ENCODE measurements at regions not wholly inside any gene's neighbourhood (a gene's known extent, or its start where the extent isn't known, plus 50 kb on each side); places are given as distances from the start of the nearest gene placed in this dataset.

GRCh38 chr12:38120438-38120837, 196.1 kb upstream of the ALG10B start:
- H2AK9ac ChIP-seq (replicated peaks; ENCODE audit: low read depth, low read length, poor library complexity): no peak overlapping the region
- no peak overlapping the region for H3K4me2 ChIP-seq (ENCODE audit: low read depth, low read length)
- peaks cover 10% of the 10 kb centered on the region for H3K9me3 ChIP-seq (ENCODE audit: control insufficient read depth, insufficient read depth, low read length)
- no peak overlapping the region for H3K56ac ChIP-seq (ENCODE audit: extremely low read depth, insufficient read depth, low read length)
- CTCF ChIA-PET: no interaction called here
- no peak overlapping the region for H3K4me3 ChIP-seq (ENCODE audit: insufficient read depth, low read depth, low read length)
- no TSS peak for BruUV-seq (replicated peaks)
- WGBS, 2 experiments (ENCODE audit: extremely low coverage in 2 of 2, insufficient read length in 1 of 2): no CpG with 5 or more reads among the region's 5 CpGs
- H2BK20ac ChIP-seq (ENCODE audit: low read depth, low read length): no peak overlapping the region
- H3K4me1 ChIP-seq (ENCODE audit: control insufficient read depth, insufficient read depth, low read length): no peaks in the 10 kb centered on the region
- no peaks in the 10 kb centered on the region for H4K20me1 ChIP-seq (ENCODE audit: insufficient read depth, low read length)
- no peak overlapping the region for H3K23ac ChIP-seq (ENCODE audit: low read depth, low read length)
- in situ Hi-C loops (cut with MboI; ENCODE audit: low sequenced_read_pairs): no loop called here
- no peak for DNase-seq
- TF ChIP-seq, protein P1, sequence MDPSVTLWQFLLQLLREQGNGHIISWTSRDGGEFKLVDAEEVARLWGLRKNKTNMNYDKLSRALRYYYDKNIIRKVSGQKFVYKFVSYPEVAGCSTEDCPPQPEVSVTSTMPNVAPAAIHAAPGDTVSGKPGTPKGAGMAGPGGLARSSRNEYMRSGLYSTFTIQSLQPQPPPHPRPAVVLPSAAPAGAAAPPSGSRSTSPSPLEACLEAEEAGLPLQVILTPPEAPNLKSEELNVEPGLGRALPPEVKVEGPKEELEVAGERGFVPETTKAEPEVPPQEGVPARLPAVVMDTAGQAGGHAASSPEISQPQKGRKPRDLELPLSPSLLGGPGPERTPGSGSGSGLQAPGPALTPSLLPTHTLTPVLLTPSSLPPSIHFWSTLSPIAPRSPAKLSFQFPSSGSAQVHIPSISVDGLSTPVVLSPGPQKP (IDR thresholded peaks at IDR 0.05; ENCODE audit: borderline replicate concordance, low read depth, low read length): no peak
- no peak for TF ChIP-seq MAFK (IDR thresholded peaks at IDR 0.05; ENCODE audit: low read depth, low read length)
- TF ChIP-seq BHLHE40 (IDR thresholded peaks at IDR 0.05; ENCODE audit: low read depth, low read length): no peak
- TF ChIP-seq, protein P2, sequence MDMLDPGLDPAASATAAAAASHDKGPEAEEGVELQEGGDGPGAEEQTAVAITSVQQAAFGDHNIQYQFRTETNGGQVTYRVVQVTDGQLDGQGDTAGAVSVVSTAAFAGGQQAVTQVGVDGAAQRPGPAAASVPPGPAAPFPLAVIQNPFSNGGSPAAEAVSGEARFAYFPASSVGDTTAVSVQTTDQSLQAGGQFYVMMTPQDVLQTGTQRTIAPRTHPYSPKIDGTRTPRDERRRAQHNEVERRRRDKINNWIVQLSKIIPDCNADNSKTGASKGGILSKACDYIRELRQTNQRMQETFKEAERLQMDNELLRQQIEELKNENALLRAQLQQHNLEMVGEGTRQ (IDR thresholded peaks at IDR 0.05; ENCODE audit: low read depth, low read length): no peak
- TF ChIP-seq MAZ (IDR thresholded peaks at IDR 0.05; ENCODE audit: borderline replicate concordance, low read depth, low read length): no peak
- TF ChIP-seq RAD21 (IDR thresholded peaks at IDR 0.05; ENCODE audit: low read length): no peak
- no peak for TF ChIP-seq NFE2L2 (IDR thresholded peaks at IDR 0.05; ENCODE audit: low read depth, low read length)
- no peak for TF ChIP-seq POLR2A (IDR thresholded peaks at IDR 0.05; ENCODE audit: low read depth, low read length)
- no peak for TF ChIP-seq CEBPB (IDR thresholded peaks at IDR 0.05; ENCODE audit: low read depth, low read length)
- no peak for TF ChIP-seq MXI1 (IDR thresholded peaks at IDR 0.05; ENCODE audit: borderline replicate concordance, low read depth, low read length)
- no peak for TF ChIP-seq RFX5 (IDR thresholded peaks at IDR 0.05; ENCODE audit: low read depth, low read length)
- no peak for TF ChIP-seq FOS (IDR thresholded peaks at IDR 0.05; ENCODE audit: low read depth, low read length)
- TF ChIP-seq RCOR1 (IDR thresholded peaks at IDR 0.05; ENCODE audit: insufficient replicate concordance, low read length): no peak
- TF ChIP-seq, protein P3, sequence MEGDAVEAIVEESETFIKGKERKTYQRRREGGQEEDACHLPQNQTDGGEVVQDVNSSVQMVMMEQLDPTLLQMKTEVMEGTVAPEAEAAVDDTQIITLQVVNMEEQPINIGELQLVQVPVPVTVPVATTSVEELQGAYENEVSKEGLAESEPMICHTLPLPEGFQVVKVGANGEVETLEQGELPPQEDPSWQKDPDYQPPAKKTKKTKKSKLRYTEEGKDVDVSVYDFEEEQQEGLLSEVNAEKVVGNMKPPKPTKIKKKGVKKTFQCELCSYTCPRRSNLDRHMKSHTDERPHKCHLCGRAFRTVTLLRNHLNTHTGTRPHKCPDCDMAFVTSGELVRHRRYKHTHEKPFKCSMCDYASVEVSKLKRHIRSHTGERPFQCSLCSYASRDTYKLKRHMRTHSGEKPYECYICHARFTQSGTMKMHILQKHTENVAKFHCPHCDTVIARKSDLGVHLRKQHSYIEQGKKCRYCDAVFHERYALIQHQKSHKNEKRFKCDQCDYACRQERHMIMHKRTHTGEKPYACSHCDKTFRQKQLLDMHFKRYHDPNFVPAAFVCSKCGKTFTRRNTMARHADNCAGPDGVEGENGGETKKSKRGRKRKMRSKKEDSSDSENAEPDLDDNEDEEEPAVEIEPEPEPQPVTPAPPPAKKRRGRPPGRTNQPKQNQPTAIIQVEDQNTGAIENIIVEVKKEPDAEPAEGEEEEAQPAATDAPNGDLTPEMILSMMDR (conservative IDR thresholded peaks at IDR 0.05; ENCODE audit: low read depth, low read length): no peak
- no peak for TF ChIP-seq SMC3 (IDR thresholded peaks at IDR 0.05; ENCODE audit: low read depth, low read length)
- TF ChIP-seq CHD1 (IDR thresholded peaks at IDR 0.05; ENCODE audit: low read depth, low read length): no peak
- no peaks in the 10 kb centered on the region for H3K79me1 ChIP-seq (ENCODE audit: low read depth in 1 of 2, low read length in 2 of 2)
- dilution Hi-C loops (cut with HindIII; ENCODE audit: low sequenced_read_pairs, unreplicated experiment): no loop called here
- intact Hi-C loops (cut with micrococcal nuclease): no loop called here
- no peak overlapping the region for H3K14ac ChIP-seq (replicated peaks; ENCODE audit: low read depth, low read length)
- H4K8ac ChIP-seq (ENCODE audit: low read depth in 2 of 2, low read length in 2 of 2): no peak overlapping the region
- H4K5ac ChIP-seq (ENCODE audit: low read depth, low read length): no peak overlapping the region
- H3K18ac ChIP-seq (ENCODE audit: low read depth, low read length): no peak overlapping the region
- no peak overlapping the region for H4K91ac ChIP-seq (ENCODE audit: insufficient read depth, low read depth, low read length)
- H3K9ac ChIP-seq (ENCODE audit: low read depth, low read length): no peak overlapping the region
- no peak overlapping the region for H3K4ac ChIP-seq (ENCODE audit: low read depth, low read length)
- no peaks in the 10 kb centered on the region for H3K27me3 ChIP-seq (ENCODE audit: control insufficient read depth, insufficient read depth, low read length)
- POLR2A ChIA-PET (ENCODE audit: unreplicated experiment): no interaction called here
- H3K9me1 ChIP-seq (ENCODE audit: insufficient read depth, low read length): no peaks in the 10 kb centered on the region
- H2AFZ ChIP-seq (replicated peaks; ENCODE audit: low read length, poor library complexity): no peak overlapping the region
- H2AK5ac ChIP-seq (ENCODE audit: low read depth, low read length): no peak overlapping the region
- no peak overlapping the region for H2BK120ac ChIP-seq (ENCODE audit: low read depth, low read length)
- H2BK5ac ChIP-seq (ENCODE audit: low read depth, low read length, poor library complexity, severe bottlenecking): no peak overlapping the region
- no peak for ATAC-seq (ENCODE audit: low read depth)
- H3K27ac ChIP-seq (ENCODE audit: insufficient read depth, low read length): no peak overlapping the region
- no peaks in the 10 kb centered on the region for H3K36me3 ChIP-seq (ENCODE audit: control insufficient read depth, insufficient read depth, low read length)
- H2BK15ac ChIP-seq (ENCODE audit: low read depth, low read length): no peak overlapping the region
